MM.1S (cell line): ENCODE measurements at regions not wholly inside any gene's neighbourhood (a gene's known extent, or its start where the extent isn't known, plus 50 kb on each side); places are given as distances from the start of the nearest gene placed in this dataset.

Experiments used
- CTCF ChIP-seq: fragments of 300-600 bp; sonication (generic); IDR thresholded peaks from 2 replicates; pipeline ENCODE4 v1.5.1; 2016; ENCODE audit warnings: antibody characterized with exemption, low read length, mixed read lengths
- EZH2 ChIP-seq: fragments of 300-600 bp; sonication (generic); optimal IDR thresholded peaks from 2 replicates; pipeline ENCODE3; 2017; ENCODE audit warnings: low read depth, mild to moderate bottlenecking, antibody characterized with exemption, low read length, mixed read lengths
- EZH2phosphoT487 ChIP-seq: fragments of 300-600 bp; sonication (generic); IDR thresholded peaks from 2 replicates; pipeline ENCODE4 v1.6.1; 2018; ENCODE audit warnings: antibody characterized with exemption, low read length

- no peak for TF ChIP-seq CTCF
- no peak for TF ChIP-seq EZH2
- TF ChIP-seq EZH2phosphoT487 = no peak
Measured at GRCh38 chr2:188684795-188685194, 289.4 kb upstream of the COL3A1 start.
